K562 (cell line): ENCODE measurements at regions not wholly inside any gene's neighbourhood (a gene's known extent, or its start where the extent isn't known, plus 50 kb on each side); places are given as distances from the start of the nearest gene placed in this dataset.

ENCODE experiments used
- FOXA1 ChIP-seq: fragments of 450-650 bp; IDR thresholded peaks from 2 replicates; pipeline ENCODE4 v1.6.1; 2016; ENCODE audit warnings: mild to moderate bottlenecking, borderline replicate concordance
- TF ChIP-seq, protein P1 (sequence below): fragments of 250-450 bp; sonication (Bioruptor Pico); IDR thresholded peaks from 2 replicates; pipeline ENCODE4 v1.5.0; 2021
- TF ChIP-seq, protein P2 (sequence below): fragments of 200-600 bp; sonication (generic); IDR thresholded peaks from one replicate; pipeline ENCODE4 v1.6.1; 2012; ENCODE audit warnings: mild to moderate bottlenecking, low read depth, low read length, inconsistent platforms
- TF ChIP-seq, protein P3 (sequence below): sonication (generic); formaldehyde crosslinking; IDR thresholded peaks from 2 replicates; pipeline ENCODE4 v1.8.0; 2022; ENCODE audit warnings: missing genetic modification reagents, mild to moderate bottlenecking, borderline replicate concordance

DNA sequence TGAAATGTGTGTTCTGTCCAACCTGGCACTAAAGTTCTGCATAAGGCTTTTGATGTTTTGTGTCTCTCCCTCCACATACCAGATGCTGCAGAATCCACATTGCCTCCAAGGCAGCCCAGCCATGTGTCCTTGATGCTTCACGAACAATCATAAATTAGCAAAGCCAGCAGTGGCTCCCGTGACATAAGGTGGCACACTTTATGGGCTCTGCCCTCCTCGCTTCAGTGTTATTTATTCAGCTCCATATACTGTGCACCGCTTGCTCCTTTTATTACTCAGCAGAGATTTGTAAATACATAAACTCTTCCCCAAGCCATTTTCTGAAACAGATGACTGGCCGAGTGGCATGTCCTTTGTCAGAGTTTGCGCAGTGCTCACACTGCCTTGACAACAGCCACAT, 112.8 kb upstream of the SLC35F3 start (continued):
- TF ChIP-seq, protein P1, sequence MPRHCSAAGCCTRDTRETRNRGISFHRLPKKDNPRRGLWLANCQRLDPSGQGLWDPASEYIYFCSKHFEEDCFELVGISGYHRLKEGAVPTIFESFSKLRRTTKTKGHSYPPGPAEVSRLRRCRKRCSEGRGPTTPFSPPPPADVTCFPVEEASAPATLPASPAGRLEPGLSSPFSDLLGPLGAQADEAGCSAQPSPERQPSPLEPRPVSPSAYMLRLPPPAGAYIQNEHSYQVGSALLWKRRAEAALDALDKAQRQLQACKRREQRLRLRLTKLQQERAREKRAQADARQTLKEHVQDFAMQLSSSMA (CRISPR knock-in tag): no peak
- TF ChIP-seq, protein P2, sequence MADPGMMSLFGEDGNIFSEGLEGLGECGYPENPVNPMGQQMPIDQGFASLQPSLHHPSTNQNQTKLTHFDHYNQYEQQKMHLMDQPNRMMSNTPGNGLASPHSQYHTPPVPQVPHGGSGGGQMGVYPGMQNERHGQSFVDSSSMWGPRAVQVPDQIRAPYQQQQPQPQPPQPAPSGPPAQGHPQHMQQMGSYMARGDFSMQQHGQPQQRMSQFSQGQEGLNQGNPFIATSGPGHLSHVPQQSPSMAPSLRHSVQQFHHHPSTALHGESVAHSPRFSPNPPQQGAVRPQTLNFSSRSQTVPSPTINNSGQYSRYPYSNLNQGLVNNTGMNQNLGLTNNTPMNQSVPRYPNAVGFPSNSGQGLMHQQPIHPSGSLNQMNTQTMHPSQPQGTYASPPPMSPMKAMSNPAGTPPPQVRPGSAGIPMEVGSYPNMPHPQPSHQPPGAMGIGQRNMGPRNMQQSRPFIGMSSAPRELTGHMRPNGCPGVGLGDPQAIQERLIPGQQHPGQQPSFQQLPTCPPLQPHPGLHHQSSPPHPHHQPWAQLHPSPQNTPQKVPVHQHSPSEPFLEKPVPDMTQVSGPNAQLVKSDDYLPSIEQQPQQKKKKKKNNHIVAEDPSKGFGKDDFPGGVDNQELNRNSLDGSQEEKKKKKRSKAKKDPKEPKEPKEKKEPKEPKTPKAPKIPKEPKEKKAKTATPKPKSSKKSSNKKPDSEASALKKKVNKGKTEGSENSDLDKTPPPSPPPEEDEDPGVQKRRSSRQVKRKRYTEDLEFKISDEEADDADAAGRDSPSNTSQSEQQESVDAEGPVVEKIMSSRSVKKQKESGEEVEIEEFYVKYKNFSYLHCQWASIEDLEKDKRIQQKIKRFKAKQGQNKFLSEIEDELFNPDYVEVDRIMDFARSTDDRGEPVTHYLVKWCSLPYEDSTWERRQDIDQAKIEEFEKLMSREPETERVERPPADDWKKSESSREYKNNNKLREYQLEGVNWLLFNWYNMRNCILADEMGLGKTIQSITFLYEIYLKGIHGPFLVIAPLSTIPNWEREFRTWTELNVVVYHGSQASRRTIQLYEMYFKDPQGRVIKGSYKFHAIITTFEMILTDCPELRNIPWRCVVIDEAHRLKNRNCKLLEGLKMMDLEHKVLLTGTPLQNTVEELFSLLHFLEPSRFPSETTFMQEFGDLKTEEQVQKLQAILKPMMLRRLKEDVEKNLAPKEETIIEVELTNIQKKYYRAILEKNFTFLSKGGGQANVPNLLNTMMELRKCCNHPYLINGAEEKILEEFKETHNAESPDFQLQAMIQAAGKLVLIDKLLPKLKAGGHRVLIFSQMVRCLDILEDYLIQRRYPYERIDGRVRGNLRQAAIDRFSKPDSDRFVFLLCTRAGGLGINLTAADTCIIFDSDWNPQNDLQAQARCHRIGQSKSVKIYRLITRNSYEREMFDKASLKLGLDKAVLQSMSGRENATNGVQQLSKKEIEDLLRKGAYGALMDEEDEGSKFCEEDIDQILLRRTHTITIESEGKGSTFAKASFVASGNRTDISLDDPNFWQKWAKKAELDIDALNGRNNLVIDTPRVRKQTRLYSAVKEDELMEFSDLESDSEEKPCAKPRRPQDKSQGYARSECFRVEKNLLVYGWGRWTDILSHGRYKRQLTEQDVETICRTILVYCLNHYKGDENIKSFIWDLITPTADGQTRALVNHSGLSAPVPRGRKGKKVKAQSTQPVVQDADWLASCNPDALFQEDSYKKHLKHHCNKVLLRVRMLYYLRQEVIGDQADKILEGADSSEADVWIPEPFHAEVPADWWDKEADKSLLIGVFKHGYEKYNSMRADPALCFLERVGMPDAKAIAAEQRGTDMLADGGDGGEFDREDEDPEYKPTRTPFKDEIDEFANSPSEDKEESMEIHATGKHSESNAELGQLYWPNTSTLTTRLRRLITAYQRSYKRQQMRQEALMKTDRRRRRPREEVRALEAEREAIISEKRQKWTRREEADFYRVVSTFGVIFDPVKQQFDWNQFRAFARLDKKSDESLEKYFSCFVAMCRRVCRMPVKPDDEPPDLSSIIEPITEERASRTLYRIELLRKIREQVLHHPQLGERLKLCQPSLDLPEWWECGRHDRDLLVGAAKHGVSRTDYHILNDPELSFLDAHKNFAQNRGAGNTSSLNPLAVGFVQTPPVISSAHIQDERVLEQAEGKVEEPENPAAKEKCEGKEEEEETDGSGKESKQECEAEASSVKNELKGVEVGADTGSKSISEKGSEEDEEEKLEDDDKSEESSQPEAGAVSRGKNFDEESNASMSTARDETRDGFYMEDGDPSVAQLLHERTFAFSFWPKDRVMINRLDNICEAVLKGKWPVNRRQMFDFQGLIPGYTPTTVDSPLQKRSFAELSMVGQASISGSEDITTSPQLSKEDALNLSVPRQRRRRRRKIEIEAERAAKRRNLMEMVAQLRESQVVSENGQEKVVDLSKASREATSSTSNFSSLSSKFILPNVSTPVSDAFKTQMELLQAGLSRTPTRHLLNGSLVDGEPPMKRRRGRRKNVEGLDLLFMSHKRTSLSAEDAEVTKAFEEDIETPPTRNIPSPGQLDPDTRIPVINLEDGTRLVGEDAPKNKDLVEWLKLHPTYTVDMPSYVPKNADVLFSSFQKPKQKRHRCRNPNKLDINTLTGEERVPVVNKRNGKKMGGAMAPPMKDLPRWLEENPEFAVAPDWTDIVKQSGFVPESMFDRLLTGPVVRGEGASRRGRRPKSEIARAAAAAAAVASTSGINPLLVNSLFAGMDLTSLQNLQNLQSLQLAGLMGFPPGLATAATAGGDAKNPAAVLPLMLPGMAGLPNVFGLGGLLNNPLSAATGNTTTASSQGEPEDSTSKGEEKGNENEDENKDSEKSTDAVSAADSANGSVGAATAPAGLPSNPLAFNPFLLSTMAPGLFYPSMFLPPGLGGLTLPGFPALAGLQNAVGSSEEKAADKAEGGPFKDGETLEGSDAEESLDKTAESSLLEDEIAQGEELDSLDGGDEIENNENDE: no peak
- no peak for TF ChIP-seq FOXA1
- TF ChIP-seq, protein P3, sequence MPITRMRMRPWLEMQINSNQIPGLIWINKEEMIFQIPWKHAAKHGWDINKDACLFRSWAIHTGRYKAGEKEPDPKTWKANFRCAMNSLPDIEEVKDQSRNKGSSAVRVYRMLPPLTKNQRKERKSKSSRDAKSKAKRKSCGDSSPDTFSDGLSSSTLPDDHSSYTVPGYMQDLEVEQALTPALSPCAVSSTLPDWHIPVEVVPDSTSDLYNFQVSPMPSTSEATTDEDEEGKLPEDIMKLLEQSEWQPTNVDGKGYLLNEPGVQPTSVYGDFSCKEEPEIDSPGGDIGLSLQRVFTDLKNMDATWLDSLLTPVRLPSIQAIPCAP (CRISPR knock-in tag): no peak
